ENCODE measurements at regions not wholly inside any gene's neighbourhood (a gene's known extent, or its start where the extent isn't known, plus 50 kb on each side); places are given as distances from the start of the nearest gene placed in this dataset.

DNA sequence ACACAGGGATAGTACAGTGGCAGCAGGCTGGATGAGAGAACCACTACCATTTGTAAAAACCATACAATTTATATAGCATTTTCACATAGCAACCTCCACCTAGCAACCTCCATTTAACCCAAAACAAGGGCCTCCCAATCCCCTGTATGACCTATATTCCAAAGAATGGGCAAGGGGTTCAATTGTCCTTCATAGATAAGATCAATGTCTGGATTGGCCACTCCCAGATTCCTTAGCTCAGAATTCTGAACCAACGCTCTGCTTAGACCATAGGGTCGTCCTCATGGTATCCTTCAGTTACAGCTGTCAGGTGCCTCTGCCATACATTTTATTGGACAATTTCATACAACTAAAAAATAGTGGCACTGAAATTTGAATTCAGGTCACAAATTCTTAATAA, 166.2 kb downstream of the KCTD12 start:
- H3K9me3 ChIP-seq = no peaks in the 10 kb centered on the region
- no peak overlapping the region for H3K27ac ChIP-seq
- H3K4me1 ChIP-seq = peaks cover 0 to 17% of the 10 kb centered on the region in 2 donors
- no peak for TF ChIP-seq CTCF (IDR thresholded peaks at IDR 0.05)
- no peaks in the 10 kb centered on the region for H3K36me3 ChIP-seq
- no peaks in the 10 kb centered on the region for H3K27me3 ChIP-seq
- no peak overlapping the region for H3K4me3 ChIP-seq
- no peak for DNase-seq (ENCODE audit: low spot score)

DNA sequence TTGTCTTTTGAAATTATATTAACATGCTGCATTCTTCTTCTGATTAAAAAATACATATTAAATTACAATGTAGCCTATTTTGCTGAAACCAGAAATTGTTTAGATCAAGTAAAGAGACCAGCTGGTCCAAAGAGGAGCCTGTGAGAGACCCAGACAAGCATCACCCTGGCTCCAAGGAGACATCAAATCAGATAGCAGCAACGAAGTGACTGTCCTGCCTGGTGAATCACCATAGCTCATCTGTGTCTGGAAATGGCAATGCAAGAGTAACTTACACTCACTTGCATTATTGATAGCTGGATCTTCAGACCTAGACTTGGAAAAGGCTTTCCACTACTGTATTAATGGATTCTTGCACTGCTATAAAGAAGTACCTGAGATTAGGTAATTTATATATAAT, 169.1 kb downstream of the KCTD12 start:
- no peak for DNase-seq (ENCODE audit: low spot score)
- Histone ChIP-seq H3K27ac (no peak overlapping the region), H3K4me3 (no peak overlapping the region), H3K36me3 (no peaks in the 10 kb centered on the region), H3K9me3 (no peaks in the 10 kb centered on the region), H3K27me3 (no peaks in the 10 kb centered on the region), H3K4me1 (peaks cover 0 to 2% of the 10 kb centered on the region in 2 donors)
- TF ChIP-seq CTCF (IDR thresholded peaks at IDR 0.05) = no peak

DNA sequence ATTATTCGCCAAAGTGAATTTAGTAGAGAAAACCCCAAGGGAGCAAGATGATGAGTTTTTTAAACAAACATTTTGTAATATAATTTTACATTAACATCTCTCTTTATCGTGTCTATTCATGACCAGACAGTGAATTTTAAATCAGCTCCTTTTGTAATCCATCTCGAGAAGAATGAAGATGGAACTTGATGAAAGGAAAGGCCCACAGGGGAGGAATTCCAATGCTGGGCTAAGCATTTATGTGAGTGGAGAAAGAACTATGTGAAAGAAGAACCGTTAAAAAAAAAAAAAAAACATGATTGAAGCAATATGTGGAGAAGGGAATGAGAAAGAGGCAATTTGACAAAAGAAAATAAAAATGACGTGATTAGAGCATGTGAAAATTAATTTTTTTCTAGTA, 170.6 kb downstream of the KCTD12 start:
- Histone ChIP-seq H3K36me3 (no peaks in the 10 kb centered on the region), H3K27me3 (no peaks in the 10 kb centered on the region), H3K4me3 (no peak overlapping the region), H3K27ac (no peak overlapping the region), H3K4me1 (peaks cover 0 to 14% of the 10 kb centered on the region in 2 donors), H3K9me3 (no peaks in the 10 kb centered on the region)
- no peak for DNase-seq (ENCODE audit: low spot score)
- TF ChIP-seq CTCF (IDR thresholded peaks at IDR 0.05) = no peak

GRCh38 chr13:76715075-76715474, 171.1 kb downstream of the KCTD12 start:
- no peaks in the 10 kb centered on the region for H3K27me3 ChIP-seq
- DNase-seq (ENCODE audit: low spot score) = no peak
- no peak for TF ChIP-seq CTCF (IDR thresholded peaks at IDR 0.05)
- peaks cover 0 to 15% of the 10 kb centered on the region in 2 donors for H3K4me1 ChIP-seq
- no peaks in the 10 kb centered on the region for H3K9me3 ChIP-seq
- no peaks in the 10 kb centered on the region for H3K36me3 ChIP-seq
- no peak overlapping the region for H3K27ac ChIP-seq
- no peak overlapping the region for H3K4me3 ChIP-seq

- Histone ChIP-seq H3K27me3 (no peaks in the 10 kb centered on the region), H3K4me3 (no peak overlapping the region), H3K9me3 (no peaks in the 10 kb centered on the region), H3K27ac (no peak overlapping the region), H3K4me1 (peaks cover 0 to 15% of the 10 kb centered on the region in 2 donors), H3K36me3 (no peaks in the 10 kb centered on the region)
- no peak for TF ChIP-seq CTCF (IDR thresholded peaks at IDR 0.05)
- no peak for DNase-seq (ENCODE audit: low spot score)
Observed at GRCh38 chr13:76713280-76713679, 172.9 kb downstream of the KCTD12 start.

GRCh38 chr13:76711550-76712182, 174.5 kb downstream of the KCTD12 start:
- Histone ChIP-seq H3K27me3 (no peaks in the 10 kb centered on the region), H3K36me3 (no peaks in the 10 kb centered on the region), H3K4me3 (no peak overlapping the region), H3K27ac (peak overlapping the region; percentile 10 to 49), H3K4me1 (peaks cover 0 to 15% of the 10 kb centered on the region in 2 donors), H3K9me3 (no peaks in the 10 kb centered on the region)
- peak; percentile 68 for DNase-seq (ENCODE audit: low spot score)
- TF ChIP-seq CTCF (IDR thresholded peaks at IDR 0.05) = no peak

All from right atrium auricular region (tissue), 2 donors.